GM21576 (cell line): ENCODE measurements at regions not wholly inside any gene's neighbourhood (a gene's known extent, or its start where the extent isn't known, plus 50 kb on each side); places are given as distances from the start of the nearest gene placed in this dataset.

Source experiments
- ATAC-seq: cut with Tn5 transposase; IDR thresholded peaks from one replicate; pipeline ENCODE4 v1.9.1; 2021; ENCODE audit warnings: mild to moderate bottlenecking, moderate library complexity; ENCODE audit not compliant: unreplicated experiment

DNA sequence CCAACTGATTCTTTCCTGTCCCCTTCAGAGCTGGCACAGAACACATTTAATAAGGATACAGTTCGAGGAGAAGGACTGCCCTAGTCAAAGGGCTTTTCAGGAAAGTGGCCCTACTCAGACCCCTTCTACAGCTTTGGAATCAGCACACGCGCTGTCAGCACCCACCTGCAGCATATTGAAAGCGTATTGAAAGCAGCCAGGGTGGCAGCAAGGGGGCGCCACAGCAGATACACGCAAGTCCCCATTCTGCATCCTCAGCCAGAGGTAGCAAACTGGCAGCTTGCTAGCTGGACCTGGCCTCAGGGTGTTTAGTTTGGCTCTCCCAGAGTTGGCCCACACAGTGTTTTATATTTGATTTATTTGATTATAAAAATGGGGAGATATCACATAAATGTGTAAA lies 101.0 kb upstream of the NT5C1B start:
- no peak for ATAC-seq

DNA sequence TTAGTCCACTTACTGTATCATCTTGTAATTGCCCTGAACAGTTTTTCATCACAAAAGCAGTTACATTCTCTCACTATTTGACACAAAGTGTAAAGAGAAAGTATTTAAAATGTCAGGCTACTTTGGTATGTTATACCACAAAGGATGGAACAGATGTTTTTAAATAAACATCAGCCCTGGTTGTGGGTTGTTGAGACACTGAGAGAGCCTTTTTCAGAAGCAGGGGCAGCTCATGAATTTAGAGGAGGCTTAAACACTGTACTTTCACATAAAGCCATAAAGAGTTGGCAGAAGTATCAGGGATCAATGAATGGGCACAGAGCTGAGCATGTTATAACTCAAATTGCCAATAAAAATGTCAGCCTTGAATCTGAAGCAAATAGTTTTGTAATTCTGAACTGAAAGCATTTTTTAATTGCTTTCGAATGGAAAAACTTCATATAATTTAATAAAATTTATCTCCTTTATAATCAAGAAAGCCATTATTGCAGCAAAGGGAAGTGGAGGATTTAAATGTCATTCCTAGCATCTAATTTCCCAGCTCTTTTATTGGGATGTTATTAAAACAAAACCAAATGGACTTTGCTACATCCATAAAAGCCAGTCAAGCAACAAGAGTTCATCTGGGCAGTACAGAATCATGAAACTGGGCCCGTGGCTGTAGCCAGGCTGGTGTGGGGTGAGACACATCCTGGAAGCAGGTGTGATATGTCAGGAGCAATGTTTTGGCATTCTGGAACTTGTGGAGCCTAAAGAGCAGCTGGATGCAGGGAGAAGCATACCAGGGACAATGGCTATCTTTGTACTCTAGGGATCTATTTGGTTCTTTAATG lies 95.1 kb upstream of the NT5C1B start:
- no peak for ATAC-seq

DNA sequence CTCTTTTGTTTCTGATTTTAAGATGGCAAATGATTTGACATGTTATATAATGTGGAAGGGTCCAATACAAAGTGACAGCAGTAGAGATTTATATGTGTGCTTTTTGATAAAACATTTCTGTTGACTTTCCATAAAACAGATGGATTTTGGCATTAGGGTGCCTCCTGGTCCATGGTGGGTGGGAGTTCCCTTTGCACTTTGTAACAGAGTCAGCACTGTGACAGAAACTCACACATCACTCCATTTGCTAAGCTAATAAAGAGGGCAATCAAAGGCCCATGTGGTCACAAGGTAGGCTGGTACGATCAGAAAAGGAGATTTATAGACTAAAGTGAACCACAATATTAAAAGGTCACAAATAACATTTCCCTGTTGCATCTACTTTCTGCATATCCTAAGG lies 93.3 kb upstream of the NT5C1B start:
- ATAC-seq, result no peak

DNA sequence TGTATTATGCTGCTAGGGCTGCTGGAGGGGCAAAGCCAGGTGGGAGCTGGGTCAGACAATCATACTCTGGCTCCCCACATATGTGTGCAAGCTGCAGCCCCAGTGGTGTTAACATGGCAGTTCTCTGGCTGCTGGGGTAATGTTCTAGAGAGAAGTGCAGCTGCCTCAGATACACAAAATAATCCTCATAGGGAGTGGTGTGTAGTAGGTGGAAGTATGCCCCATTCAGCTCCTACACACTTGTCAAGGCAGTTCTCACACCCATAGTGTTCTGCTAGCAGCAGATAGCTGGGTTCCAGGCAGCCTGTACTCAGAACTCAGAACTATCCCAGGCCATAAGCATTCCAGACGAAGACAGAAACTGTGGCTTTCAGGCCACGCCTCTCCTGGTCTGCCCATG lies 87.9 kb upstream of the NT5C1B start:
- no peak for ATAC-seq

DNA sequence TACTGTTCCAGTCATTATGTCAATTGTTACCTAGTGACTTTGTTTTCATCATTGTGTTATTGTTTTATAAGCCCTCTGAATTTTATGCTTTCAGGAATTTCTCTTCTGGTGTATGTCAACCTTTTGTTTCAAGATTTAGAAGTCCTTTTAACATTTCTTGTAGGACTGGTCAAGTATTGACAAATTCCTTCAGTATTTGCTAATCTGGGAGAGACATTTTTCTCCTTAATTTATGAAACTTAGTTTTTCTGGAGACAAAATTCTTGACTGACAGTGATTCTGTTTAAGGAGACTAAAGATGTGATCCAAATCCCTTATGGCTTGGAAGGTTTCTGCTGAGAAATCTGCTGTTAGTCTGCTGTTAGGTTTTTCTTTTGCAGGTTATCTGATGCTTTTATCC lies 84.9 kb upstream of the NT5C1B start:
- ATAC-seq, result no peak

DNA sequence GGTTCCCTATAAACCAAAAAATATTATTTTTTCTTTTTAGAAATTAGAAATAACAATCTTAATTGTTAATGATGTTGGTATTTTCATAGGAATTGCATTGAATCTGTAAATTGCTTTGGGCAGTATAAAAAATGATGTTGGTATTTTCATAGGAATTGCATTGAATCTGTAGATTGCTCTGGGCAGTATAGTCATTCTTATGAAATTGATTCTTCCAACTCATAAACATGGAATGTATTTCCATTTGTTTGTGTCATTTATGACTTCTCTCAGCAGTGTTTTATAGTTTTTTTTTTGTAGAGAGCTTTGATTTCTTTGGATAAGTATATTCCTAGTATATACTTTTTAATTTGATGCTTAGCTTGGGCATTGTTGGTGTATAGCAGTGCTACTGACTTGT lies 82.0 kb upstream of the NT5C1B start:
- ATAC-seq, result no peak

DNA sequence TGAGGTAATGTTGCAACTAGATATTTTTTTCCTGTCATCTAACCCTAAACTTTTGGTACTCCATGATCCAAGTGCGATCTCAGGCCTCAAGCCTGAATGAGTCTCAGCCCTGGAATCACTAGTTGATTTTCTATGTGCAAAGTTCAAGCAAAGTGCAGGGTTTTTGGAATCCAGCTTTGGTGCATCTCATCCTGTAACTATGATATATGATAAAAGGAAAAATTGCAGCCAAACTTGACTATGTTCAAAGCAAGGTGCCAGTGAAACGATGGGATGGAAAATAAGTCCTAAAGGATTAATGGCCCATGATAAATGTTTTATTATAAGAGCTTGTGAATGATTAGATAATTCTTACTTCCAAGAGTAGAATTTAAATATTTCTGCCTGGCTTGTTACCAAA lies 78.9 kb upstream of the NT5C1B start:
- ATAC-seq, result no peak

DNA sequence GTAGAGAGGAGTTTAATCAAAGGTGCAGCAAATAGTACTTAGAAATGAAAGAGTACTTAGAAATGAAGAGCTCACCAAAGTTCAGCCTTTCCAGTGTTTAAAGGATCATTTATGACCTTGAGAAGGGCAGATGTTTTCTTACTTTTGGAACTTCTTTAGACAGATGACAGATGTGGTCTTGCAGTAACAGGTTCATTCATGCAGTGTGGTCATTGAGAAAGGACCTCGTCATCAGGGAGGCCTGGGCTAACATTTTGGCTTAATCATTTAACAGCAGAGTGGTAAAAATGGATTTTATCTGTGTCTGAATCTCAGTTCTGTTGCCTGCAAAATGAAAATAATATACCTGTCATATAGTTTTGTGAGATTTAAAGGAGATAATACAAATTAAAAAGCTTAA lies 75.1 kb upstream of the NT5C1B start:
- ATAC-seq, result no peak

DNA sequence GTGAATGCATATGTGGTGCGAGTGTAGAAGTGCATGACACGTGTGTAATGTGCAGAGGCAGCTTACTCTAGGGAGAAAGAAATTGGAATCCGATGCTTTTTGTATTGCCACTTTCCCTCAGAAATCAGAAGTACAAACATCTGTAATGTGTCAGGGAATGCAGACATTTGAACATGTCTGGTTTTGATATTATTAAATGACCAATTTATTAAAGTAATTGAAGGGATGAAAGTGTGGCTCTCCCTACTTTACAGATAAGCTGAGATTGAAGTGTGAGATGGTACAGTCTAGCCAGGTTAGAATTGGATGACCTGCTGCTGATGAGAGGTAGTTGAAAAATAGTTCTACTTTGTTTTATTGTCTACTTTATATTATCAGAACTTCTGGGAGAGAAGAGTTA lies 74.5 kb upstream of the NT5C1B start:
- no peak for ATAC-seq

DNA sequence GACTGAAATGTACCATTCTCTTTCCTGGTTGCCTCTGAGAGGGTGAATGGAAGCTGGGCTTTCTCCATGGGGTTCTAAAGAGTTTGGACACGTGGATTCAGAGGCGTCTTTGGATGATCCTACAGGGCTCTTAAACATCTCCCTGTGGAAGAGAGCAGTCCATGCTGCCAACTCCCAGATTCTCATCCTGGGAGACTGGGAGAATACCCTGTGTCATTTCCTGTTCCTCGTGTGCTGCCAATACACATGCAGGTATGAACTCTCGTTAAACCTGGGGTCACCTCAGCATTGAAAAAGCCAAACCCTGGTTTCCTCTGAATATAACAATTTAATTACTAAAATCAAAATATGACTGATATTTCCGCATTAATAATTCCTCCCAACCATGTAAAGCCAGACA lies 73.3 kb upstream of the NT5C1B start:
- no peak for ATAC-seq

DNA sequence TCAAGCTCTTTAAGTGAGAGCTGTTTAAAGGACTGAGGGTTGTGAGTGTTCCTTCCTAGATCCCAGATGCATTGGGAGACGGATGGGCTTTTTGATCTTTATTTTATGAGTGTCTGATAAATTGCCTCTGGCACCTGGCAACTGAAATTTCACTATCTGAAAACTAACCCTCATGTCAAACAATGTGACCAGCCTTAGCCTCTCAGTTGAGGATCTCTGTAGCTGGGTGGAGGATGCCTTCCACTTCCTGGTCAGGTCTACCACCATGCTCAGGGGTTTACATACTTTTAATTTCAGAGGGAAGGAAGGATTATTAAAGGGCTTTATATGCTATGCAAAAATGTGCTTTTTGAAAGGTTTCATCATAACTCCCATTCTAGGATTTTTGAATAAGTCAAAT lies 70.5 kb upstream of the NT5C1B start:
- ATAC-seq, result no peak

DNA sequence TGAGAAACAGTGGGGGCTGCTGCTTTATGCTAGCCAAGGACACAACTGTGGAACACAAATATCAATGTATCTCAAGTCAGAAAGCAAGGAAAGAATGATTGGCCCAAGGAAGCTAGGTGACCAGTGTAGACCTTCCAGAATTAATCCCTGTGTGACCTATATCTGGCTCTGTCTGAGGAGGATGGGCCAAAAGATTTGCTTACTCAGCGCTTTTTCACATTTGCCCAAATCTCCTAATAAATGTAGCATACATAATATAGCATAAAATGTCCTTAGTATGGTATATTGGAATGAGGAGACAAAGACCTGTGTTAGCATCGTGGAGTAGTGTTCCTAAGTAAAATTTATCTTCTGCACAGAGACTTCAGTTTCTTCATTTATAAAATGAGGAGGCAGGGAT lies 66.7 kb upstream of the NT5C1B start:
- ATAC-seq, result no peak

DNA sequence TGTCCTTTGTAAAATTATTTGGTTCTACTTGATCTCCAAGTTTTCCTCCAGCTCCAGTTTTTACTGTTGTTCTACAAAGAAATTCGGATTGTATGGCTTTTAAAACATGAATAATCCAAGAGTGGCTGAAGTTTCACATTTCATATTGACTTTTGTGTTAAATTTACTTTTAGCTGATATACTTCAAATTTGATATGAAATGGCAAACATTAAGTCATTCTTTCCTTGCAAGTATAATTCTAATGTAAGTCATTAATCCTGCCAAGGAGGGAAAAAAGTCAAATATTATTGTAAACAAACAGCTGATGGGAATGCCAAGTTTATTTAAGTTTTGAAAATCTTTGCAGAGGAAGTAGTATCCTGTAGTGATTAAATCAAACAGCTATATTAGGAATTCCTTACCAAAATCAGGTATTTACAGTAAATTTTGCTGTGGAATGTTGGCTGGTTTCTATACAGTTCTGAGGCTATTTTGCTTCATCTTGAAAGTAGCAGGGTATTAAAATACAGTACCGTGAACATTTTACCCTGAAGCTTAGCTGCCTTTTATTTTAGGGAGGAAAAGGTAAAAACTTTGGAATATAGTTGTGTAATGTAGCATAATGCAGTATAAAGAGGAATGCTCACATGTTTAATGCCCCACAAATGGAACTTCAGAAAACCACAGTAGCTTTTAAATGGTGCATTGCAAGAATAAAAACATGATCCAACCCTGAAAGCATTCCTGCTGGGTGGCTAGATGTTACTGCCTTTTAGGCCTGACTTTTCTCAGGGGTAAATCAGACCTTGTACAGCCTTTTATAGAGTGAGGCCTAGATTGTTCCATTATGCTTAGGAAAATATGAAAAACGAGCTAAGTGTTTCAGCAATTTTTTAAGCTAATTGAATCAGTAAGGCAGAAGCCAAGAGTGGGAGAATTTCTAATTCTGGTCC lies 62.7 kb upstream of the NT5C1B start:
- ATAC-seq, result no peak

DNA sequence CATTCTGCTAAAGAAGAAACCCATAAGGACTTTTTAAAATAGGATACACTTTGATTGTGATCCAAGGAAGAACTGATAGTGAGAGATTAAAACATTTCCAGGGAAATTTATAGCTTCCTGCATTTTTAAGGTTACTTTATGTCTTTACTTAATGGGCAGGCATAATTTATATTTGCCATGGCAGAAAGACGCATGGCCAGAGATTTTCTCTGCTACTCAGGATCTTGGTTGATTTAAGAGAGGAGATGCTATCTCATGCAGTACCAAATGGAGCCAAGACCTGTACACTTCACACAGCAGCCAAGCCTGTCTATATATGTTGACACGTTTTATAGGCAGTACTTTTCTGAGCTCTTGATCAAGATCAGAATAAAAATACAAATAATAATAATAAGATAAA lies 60.9 kb upstream of the NT5C1B start:
- no peak for ATAC-seq

DNA sequence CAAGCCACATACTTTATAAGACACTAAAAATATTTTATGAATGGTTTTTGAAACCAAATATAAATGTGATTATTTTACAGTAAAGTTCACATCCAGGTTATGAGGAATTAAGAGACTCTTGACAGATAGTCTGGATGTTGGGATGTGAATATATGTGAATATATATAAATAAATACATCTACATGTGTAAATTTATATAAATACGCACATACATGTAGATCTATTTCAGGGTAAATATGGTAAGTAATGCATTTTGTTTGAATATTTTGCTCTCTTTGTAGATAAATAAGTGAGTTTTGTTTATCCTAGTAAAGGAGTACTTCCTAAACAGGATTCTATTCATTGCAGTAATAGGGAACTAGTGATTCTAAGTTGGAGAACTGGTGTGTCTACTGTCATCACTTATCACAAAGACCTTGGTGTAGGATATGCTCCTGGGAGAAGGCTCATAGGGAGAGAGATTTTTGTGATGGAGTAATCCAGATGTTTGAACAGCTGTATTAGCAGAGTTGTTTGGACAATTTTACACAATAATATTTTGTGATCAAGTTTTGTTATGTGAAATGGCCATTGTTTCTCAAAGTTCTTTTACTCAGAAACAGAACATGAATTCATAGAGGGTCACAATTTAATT lies 60.2 kb upstream of the NT5C1B start:
- no peak for ATAC-seq

DNA sequence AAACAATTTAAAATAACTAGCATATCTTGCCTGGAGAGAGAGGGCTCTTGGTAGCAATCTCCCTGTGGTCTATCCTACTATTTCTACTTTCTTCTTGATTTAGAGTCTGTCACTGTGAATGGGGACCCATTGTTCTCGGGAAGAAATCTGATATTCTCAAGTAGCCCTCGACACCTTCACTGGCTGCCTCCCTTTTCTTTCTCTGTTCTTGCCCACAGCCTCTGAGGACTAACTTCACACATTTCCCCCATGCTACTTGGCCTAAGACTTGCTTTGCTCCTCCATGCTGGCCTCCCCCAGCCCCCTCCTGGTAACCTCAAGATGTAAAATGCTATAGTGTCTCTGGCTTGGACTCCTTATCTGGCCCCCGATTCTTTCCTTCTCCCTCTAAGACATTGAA lies 58.8 kb upstream of the NT5C1B start:
- no peak for ATAC-seq

DNA sequence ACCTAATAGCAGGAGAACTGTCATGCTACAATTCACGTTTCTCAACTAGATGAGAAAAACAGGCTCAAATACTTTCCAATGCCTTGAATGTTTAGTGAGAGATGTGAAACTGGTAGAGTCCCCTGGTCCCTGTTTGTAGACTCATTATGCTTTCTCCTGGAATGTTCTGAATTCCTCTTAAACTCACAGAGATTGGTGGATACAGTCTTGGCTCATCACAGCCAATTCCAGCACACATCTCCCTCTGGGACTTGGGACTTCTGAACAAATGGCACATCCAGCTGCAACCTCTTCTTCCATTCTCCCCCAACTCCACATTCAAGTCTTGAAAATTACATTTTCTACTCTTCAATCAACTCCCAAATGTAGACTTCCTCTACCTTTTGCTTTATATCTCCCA lies 58.4 kb upstream of the NT5C1B start:
- no peak for ATAC-seq

DNA sequence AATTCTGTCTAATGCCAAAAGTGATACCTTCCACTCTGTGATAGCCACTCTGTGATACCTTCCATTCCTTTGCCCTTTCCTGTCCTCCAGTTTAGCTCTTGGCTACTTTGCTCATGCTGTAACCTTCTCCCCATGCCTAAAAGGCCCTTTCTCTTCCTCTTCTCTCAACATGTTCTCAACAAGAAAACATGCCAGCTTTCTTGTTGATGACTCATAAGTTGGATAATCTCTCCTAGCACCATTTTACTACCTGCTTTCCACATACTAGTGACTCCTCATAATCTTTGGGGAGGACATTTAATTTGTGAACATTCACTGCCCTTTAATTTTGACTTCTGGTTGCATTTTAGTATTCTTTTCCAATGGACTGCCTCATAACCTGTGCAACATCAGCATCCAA lies 55.9 kb upstream of the NT5C1B start:
- no peak for ATAC-seq

DNA sequence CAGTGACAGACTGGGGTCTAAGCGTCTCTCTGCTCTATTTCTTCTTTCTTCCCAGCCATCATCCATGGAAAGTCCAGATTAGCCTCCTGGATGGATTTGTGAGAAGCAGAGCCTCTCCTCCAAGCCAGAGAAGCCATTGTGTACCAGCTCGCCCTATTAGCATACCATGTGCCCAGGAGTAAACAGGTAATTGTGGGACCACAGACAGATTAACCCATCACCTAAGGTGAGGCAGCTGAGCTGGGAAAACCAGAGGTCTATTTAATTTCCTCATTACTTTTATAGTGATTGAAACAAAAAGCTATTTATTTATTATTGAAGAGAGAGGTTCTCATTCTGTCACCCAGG lies 54.7 kb upstream of the NT5C1B start:
- no peak for ATAC-seq

DNA sequence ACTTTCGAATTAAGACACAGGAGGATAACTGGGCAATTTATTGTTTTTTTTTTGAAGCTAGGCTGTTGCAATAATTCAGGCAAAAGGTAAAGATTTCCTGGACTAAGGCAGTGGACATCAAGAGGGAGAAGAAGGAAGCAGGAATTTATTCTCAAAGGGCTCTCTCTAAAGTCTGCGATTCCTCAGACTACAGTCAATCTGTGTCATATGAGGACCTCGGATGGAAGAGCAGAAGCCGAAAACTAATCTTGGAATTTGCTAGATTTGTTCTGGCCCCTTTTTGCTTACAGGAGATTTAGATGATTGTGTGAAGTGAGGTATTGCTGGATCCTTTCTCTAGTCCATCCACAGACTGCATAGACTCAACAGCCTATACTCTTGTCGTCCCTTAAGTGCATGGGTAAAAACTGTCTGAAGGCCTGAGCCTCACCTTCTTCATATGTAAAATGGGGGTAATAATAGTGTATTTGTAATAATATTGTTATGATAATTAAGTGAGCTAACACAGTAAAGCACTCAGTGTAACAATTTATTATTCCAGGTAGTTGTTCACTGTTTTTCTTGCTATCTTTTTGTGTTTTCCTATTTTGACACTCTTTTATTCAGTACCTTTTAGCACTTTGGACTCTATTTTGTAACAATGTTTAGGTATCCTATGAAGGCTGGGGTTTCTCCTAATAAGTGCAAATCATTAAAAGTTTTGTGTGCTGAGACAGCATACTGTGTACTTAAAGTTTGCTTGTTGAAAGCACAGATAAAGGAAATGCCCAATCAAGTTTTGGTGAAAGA lies 54.2 kb upstream of the NT5C1B start:
- ATAC-seq, result no peak

DNA sequence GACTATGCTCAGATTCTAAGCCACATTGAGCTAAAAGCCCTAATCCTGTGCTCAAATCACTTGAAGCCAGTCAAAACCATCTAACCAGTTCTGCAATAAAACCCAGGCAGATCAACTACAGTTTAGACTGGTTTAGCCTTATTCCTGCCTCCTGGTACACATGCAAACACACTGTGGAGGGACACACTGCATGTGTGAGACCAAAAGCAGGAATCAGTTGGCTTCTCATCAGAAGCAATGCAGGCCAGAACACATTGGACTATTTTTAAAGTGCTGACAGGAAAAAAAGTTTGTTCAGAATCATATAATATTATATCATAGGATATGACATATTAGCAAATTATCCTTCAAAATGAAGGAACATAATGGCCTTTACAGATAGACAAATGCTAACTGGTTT lies 52.5 kb upstream of the NT5C1B start:
- no peak for ATAC-seq
